GM18868 (cell line): ENCODE measurements at regions not wholly inside any gene's neighbourhood (a gene's known extent, or its start where the extent isn't known, plus 50 kb on each side); places are given as distances from the start of the nearest gene placed in this dataset.

Experiments used
- ATAC-seq: cut with Tn5 transposase; IDR thresholded peaks from one replicate; pipeline ENCODE4 v1.9.1; 2021; ENCODE audit warnings: mild to moderate bottlenecking, moderate library complexity; ENCODE audit not compliant: unreplicated experiment

GRCh38 chr2:236317938-236318396 is 53.8 kb upstream of the ASB18 start:
- no peak for ATAC-seq

- no peak for ATAC-seq
Observed at GRCh38 chr2:236318401-236318800, 54.2 kb upstream of the ASB18 start.

GRCh38 chr2:236319036-236319435 is 54.8 kb upstream of the ASB18 start:
- no peak for ATAC-seq

DNA sequence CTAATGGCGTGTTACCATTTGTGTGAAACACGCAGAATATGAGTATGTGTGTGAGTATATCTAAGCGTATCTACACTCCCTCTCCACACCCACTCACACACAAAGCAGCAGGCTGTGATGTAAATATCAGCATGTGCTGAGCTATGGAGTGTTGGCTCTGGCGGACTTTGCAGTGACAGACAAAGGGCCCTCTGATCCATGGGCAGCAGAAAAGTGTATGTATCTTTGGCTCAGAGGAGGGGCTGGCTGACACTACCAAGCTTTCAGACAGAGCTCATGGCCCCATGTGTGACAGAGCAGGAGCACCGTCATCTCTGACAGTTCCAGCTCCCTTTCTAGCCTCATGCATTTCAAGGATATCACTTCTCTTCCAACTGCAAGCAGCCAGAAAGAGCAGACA is 57.2 kb upstream of the ASB18 start:
- ATAC-seq = no peak

- ATAC-seq = no peak
Observed at GRCh38 chr2:236333417-236334121, 69.4 kb upstream of the ASB18 start.

DNA sequence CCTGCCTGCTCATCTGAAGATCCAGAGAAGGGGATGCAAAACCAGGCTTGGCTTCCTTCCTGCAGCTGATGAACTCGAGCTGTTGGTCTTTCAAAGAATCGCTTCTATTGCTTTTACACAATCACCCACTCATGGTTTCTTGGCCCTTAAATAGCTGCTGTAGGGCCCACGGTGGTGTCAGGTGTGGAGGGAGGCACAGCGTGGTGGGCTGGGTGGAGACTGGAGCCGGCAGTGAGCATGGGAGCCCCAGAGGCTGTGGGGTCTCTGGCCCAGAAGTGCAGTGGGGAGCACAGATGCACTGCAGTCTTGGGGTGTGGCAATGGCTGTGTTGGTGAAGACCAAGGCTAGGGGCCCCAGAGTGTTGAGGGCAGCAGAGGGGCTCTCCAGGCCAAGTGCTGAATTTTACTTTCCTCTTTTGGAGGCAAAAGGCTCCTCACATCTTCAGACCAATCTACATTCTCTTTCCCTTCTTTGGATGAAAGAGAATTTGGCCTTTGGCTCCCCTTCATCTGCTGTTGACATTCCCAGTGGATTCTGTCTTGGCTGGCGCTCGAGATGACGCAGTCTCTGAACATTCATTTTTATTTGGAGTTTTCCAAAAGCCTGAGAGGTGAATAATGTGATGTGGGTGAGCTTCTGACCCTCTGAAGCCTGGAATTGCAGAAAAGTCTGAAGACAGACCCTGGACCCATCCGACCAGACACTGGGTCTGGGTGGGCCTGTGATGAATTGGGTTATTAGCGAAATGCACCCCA is 70.1 kb upstream of the ASB18 start:
- ATAC-seq = no peak

DNA sequence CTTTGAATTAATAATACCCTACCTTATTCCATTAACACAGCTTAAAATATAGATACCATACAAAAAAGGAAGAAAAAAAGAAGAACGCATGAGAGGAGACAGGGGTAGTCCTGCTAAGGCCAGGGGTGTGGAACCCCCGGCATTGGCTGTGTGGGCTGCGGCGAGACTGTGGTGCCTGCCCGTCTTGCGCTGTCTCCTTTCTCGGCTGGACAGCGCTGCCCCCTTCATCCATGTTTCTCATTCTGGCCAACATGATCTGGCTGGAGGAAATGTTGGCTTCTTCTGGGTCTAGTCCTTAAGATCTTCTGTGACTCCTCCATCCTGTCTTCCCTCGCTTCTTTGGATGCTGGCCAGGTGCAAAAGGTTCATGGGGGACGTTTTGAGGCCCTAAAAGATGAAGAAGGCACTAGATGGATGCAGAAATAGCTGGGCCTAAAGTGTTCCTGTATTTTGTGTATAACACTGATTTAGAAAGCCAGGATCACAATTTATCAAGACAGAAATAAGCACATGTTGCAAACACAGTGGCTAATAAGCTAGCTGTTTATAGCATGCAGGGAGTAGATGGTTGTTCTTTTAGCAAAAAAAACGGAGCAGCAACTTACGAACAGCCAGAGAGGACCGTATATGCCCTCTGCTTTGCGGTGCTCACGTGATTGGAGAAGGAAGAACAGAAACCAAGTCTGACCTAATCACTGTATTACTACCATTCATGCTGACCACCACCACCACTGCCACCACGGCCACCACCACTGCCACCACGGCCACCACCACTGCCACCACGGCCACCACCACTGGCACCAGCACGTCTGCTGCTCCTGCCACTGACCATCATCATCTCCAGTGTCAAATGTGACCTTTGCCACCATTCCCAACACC is 71.7 kb upstream of the ASB18 start:
- ATAC-seq = no peak

- no peak for ATAC-seq
Observed at GRCh38 chr2:236336575-236337464, 72.6 kb upstream of the ASB18 start.

GRCh38 chr2:236337465-236338325 is 73.5 kb upstream of the ASB18 start:
- no peak for ATAC-seq

GRCh38 chr2:236338495-236339184 is 74.4 kb upstream of the ASB18 start:
- no peak for ATAC-seq

DNA sequence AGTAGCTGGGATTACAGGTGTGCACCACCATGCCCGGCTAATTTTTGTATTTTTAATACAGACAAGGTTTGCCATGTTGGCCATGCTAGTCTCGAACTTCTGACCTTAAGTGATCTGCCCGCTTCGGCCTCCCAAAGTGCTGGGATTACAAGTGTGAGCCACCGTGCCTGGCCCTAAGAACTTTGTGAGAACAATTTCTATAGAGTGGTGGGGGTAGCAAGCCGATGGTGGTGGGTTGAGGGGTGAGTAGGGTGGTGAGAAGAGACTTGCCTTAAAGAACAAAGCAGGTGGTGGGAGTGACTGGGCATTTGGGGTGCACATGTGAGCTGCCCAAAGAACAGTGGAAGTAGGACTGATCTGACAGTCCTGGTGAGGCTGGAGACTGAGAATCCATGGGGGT is 76.0 kb upstream of the ASB18 start:
- no peak for ATAC-seq

DNA sequence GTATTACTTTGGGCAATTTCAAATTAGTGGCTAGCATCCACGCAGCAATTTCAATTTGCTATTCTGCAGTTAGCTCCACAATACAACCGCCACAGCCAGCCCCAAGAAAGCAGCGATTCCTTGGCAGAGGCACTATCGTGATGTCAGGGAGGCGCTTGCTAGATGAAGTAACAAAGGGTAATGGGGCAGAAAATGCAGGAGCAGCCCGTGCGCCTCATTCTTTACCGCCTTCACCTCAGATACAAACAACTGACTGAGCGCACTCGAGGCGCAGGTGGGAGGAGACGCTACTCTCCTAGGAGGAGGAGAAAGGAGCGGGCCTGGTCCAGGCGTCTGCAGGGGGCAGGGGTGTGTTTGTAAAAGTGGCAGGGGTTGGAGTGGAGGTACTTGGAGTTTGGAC is 76.9 kb upstream of the ASB18 start:
- ATAC-seq = no peak

GRCh38 chr2:236341721-236342120 is 77.5 kb upstream of the ASB18 start:
- no peak for ATAC-seq

DNA sequence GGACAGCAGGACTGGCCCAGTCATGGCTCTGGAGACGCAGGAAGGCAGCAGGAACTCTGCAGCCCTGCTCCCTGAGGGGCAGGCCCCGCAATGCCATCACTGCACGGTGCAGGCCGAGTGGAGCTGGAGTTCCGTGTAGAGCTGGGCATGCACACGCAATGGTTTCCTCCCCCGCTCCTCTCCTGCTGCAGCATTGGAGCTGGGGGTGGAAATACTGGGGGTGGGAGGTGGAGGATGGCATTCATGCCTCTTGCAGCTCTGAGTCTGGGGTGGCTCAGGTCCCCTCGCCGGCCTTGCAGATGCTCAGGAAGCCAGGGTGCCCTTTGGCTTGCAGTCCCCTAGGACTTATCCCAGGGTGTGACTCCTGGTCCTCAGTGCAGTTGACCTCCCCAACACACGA is 78.3 kb upstream of the ASB18 start:
- ATAC-seq = no peak

GRCh38 chr2:236342951-236343350 is 78.7 kb upstream of the ASB18 start:
- no peak for ATAC-seq

GRCh38 chr2:236343400-236344161 is 79.4 kb upstream of the ASB18 start:
- no peak for ATAC-seq

GRCh38 chr2:236344446-236344845 is 80.2 kb upstream of the ASB18 start:
- no peak for ATAC-seq

DNA sequence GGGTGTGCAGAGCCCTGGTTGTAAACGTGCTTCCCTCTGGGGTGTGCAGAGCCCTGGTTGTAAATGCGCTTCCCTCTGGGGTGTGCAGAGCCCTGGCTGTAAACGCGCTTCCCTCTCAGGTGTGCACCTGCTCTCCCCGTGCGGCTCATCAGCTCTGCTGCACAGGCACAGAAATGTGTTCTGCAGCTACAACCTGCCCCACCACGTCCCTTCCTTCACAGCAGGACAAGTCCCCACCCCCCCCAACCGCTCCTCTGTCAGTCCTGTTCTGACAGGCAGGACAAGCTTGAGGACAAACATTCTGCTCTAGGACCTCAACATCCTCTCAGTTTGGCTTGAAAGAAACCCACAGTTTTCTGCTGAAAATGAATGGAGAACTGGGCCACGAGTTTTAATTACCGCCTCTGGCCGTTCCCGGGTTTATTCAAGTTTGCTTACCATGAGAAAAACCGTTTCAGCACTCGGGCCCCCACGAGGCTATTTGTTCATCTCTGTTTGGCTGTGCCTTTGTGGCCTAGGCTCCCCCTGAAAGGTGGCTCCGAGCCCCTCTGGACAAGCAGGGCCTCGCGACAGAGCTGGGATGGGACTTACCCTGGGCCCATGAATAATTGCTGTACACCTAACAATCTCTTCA is 81.0 kb upstream of the ASB18 start:
- no peak for ATAC-seq
